ENCODE measurements at regions not wholly inside any gene's neighbourhood (a gene's known extent, or its start where the extent isn't known, plus 50 kb on each side); places are given as distances from the start of the nearest gene placed in this dataset.

GRCh38 chr3:7999384-7999783 is 502.2 kb upstream of the LMCD1 start:
- DNase-seq (ENCODE audit: low spot score): no peak
- no peak for TF ChIP-seq CTCF (IDR thresholded peaks at IDR 0.05; ENCODE audit: extremely low read depth, insufficient read depth, missing control alignments)
- in situ Hi-C loops (cut with MboI; ENCODE audit: low pct_unique_long_range_greater_than_20kb, low sequenced_read_pairs, unreplicated experiment): no loop called here

DNA sequence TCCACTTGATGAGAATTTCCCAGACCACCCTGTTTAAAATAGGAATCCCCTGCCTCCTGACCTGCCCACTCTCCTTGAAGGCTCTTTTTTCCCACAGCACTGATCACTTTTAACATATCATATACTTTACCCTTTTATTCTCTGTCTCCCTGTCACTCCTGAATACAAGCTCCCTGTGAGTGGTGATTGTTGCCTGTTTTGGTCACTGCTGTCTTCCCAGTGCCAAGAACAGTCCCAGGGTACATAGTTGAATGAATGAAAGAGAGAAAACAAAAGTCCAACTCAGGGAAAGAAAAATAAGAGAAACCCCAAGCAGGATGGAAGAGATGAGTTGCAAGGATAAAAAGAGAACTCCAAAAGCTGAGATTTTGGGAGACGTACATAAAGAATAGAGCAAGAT is 500.3 kb upstream of the LMCD1 start:
- no peak for DNase-seq (ENCODE audit: low spot score)
- TF ChIP-seq CTCF (IDR thresholded peaks at IDR 0.05; ENCODE audit: extremely low read depth, insufficient read depth, missing control alignments): no peak
- in situ Hi-C loops (cut with MboI; ENCODE audit: low pct_unique_long_range_greater_than_20kb, low sequenced_read_pairs, unreplicated experiment): no loop called here

GRCh38 chr3:8001712-8002111 is 499.9 kb upstream of the LMCD1 start:
- no peak for TF ChIP-seq CTCF (IDR thresholded peaks at IDR 0.05; ENCODE audit: extremely low read depth, insufficient read depth, missing control alignments)
- DNase-seq (ENCODE audit: low spot score): no peak
- in situ Hi-C loops (cut with MboI; ENCODE audit: low pct_unique_long_range_greater_than_20kb, low sequenced_read_pairs, unreplicated experiment): no loop called here

DNA sequence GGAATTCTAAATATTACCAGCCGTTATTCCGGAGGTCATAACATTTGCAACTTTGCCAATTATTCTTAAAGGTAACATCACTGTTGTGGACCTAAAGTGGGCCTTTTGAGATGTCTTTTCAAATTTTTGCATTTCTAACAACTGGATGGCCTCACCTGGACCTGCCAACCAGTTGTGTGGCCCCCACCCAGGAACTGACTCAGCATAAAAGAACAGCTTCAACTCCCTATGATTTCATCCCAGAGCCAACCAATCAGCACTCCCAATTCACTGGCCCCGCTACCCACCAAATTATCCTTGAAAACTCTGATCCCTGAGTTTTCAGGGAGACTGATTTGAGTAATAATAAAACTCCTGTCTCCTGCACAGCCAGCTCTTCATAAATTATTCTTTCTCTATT is 489.7 kb upstream of the LMCD1 start:
- no peak for TF ChIP-seq CTCF (IDR thresholded peaks at IDR 0.05; ENCODE audit: extremely low read depth, insufficient read depth, missing control alignments)
- DNase-seq (ENCODE audit: low spot score): no peak
- in situ Hi-C loops (cut with MboI; ENCODE audit: low pct_unique_long_range_greater_than_20kb, low sequenced_read_pairs, unreplicated experiment): no loop called here

DNA sequence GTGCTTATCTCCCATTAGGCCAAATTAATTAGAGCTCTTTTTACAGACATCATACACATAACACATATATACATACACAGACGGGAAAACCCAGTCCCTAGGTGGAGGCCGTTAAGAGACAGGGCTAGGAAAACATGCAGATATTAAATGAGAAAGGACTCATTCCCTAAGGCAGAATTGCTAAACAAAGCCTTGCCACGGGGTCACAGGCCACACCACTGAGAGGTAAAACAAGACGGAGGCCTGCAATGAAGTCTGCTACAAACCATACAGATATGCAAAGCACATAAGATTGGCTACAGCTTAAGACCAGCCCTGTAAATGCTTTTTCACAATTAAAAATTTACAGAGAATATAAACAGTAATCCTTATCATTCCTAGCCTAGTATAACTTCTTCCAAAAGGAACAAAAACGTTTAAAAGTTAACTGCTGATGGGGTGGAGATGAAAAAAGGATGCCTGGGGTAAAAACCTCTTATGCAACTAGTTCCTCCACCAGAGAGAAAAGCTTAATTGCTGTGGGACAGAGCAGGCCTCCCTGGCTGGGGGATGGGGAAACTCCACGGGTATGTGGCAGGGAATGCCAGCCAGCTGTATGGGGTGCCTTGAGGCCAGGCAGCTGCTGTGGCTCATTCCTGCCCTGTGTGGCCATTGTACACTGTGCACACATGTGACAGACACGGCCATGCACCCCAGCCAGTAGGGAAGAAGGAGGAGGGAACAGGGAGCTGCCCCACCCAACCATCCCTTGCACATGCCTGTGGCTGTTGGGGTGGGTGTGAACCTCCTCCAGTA is 481.4 kb upstream of the LMCD1 start:
- no peak for DNase-seq (ENCODE audit: low spot score)
- TF ChIP-seq CTCF (IDR thresholded peaks at IDR 0.05; ENCODE audit: extremely low read depth, insufficient read depth, missing control alignments): no peak
- in situ Hi-C loops (cut with MboI; ENCODE audit: low pct_unique_long_range_greater_than_20kb, low sequenced_read_pairs, unreplicated experiment): no loop called here

- in situ Hi-C loops (cut with MboI; ENCODE audit: low pct_unique_long_range_greater_than_20kb, low sequenced_read_pairs, unreplicated experiment): no loop called here
- no peak for DNase-seq (ENCODE audit: low spot score)
- no peak for TF ChIP-seq CTCF (IDR thresholded peaks at IDR 0.05; ENCODE audit: extremely low read depth, insufficient read depth, missing control alignments)
Observed at GRCh38 chr3:8027954-8028353, 473.7 kb upstream of the LMCD1 start.
